Fibroblast of skin of back (primary cell): ENCODE measurements at regions not wholly inside any gene's neighbourhood (a gene's known extent, or its start where the extent isn't known, plus 50 kb on each side); places are given as distances from the start of the nearest gene placed in this dataset.

Experiments used
- DNase-seq: peaks from one replicate; pipeline ENCODE4 v3.0.0-alpha.2; 2013

GRCh38 chr4:13180701-13181100 lies 303.4 kb downstream of the RAB28 start:
- DNase-seq, result no peak

- no peak for DNase-seq
These were observed 305.5 kb downstream of the RAB28 start for GRCh38 chr4:13178621-13179020.

GRCh38 chr4:13176741-13177142 lies 307.4 kb downstream of the RAB28 start:
- no peak for DNase-seq

- no peak for DNase-seq
These were observed 309.2 kb downstream of the RAB28 start for GRCh38 chr4:13174926-13175325.

GRCh38 chr4:13174001-13174400 lies 310.1 kb downstream of the RAB28 start:
- DNase-seq, result no peak

GRCh38 chr4:13171292-13172057 lies 312.7 kb downstream of the RAB28 start:
- no peak for DNase-seq

- no peak for DNase-seq
These were observed 314.2 kb downstream of the RAB28 start for GRCh38 chr4:13169731-13170525.

- no peak for DNase-seq
These were observed 315.8 kb downstream of the RAB28 start for GRCh38 chr4:13168326-13168725.

- no peak for DNase-seq
These were observed 317.9 kb downstream of the RAB28 start for GRCh38 chr4:13166214-13166613.

- DNase-seq, result no peak
These were observed 319.3 kb downstream of the RAB28 start for GRCh38 chr4:13164783-13165331.

GRCh38 chr4:13162886-13163285 lies 321.3 kb downstream of the RAB28 start:
- no peak for DNase-seq

- DNase-seq, result peak; percentile 61
These were observed 323.2 kb downstream of the RAB28 start for GRCh38 chr4:13160920-13161319.

GRCh38 chr4:13159041-13159620 lies 325.0 kb downstream of the RAB28 start:
- peak; percentile 3 for DNase-seq

- no peak for DNase-seq
These were observed 332.9 kb downstream of the RAB28 start for GRCh38 chr4:13151194-13151593.

GRCh38 chr4:13143222-13144070 lies 340.7 kb downstream of the RAB28 start:
- DNase-seq, result no peak

GRCh38 chr4:13142726-13143125 lies 341.4 kb downstream of the RAB28 start:
- DNase-seq, result no peak

GRCh38 chr4:13142191-13142590 lies 341.9 kb downstream of the RAB28 start:
- DNase-seq, result no peak

GRCh38 chr4:13137390-13137789 lies 346.8 kb downstream of the RAB28 start:
- no peak for DNase-seq

GRCh38 chr4:13133700-13134099 lies 350.4 kb downstream of the RAB28 start:
- DNase-seq, result no peak

GRCh38 chr4:13130848-13131247 lies 353.3 kb downstream of the RAB28 start:
- DNase-seq, result no peak

- DNase-seq, result no peak
These were observed 355.0 kb downstream of the RAB28 start for GRCh38 chr4:13129095-13129494.
